A673 (cell line): ENCODE measurements at regions not wholly inside any gene's neighbourhood (a gene's known extent, or its start where the extent isn't known, plus 50 kb on each side); places are given as distances from the start of the nearest gene placed in this dataset.

Experiments
- BruUV-seq: library from RNA; stranded (reverse); fragments of 400-500 nt; replicated peaks from 2 replicates; lab custom pipeline; 2021; lab: Mats Ljungman, UMichigan
- CTCF ChIA-PET: fragments of 300-600 bp; sonication (Branson Sonifier 250); formaldehyde crosslinking; loops from one replicate; lab custom pipeline; 2022; ENCODE audit warnings: antibody characterized with exemption; lab: Charles Lee
- POLR2A ChIA-PET: fragments of 300-600 bp; sonication (Branson Sonifier 250); formaldehyde crosslinking; loops from one replicate; lab custom pipeline; 2022; ENCODE audit warnings: antibody characterized with exemption; ENCODE audit not compliant: low non-redundant PET; lab: Charles Lee
- DNase-seq: peaks from one replicate; pipeline ENCODE4 v3.0.0-alpha.2; 2015; ENCODE audit warnings: low spot score
- H3K27ac ChIP-seq: fragments of 200-600 bp; sonication (generic); 2 replicates; pipeline ENCODE4 v1.5.1; 2016; ENCODE audit warnings: mixed run types, low read depth, mild to moderate bottlenecking, mixed read lengths, antibody characterized with exemption, low read length; ENCODE audit not compliant: poor library complexity, severe bottlenecking
- H3K27me3 ChIP-seq: fragments of 200-600 bp; sonication (generic); replicated peaks from 2 replicates; pipeline ENCODE4 v1.6.1; 2017; ENCODE audit warnings: mixed run types, low read depth, mild to moderate bottlenecking, mixed read lengths, antibody characterized with exemption, low read length; ENCODE audit not compliant: insufficient read depth, poor library complexity
- H3K36me3 ChIP-seq: fragments of 200-600 bp; sonication (generic); 2 replicates; pipeline ENCODE4 v1.6.1; 2016; ENCODE audit warnings: mixed run types, mild to moderate bottlenecking, mixed read lengths, antibody characterized with exemption, low read length; ENCODE audit not compliant: insufficient read depth, poor library complexity, severe bottlenecking
- H3K4me1 ChIP-seq: fragments of 200-600 bp; sonication (generic); 2 replicates; pipeline ENCODE4 v1.6.1; 2017; ENCODE audit warnings: mixed run types, mild to moderate bottlenecking, mixed read lengths, antibody characterized with exemption, low read length; ENCODE audit not compliant: insufficient read depth, poor library complexity, severe bottlenecking
- H3K4me3 ChIP-seq: fragments of 200-600 bp; sonication (generic); 2 replicates; pipeline ENCODE4 v1.5.1; 2016; ENCODE audit warnings: low read depth, mixed run types, mild to moderate bottlenecking, mixed read lengths, low read length; ENCODE audit not compliant: poor library complexity, severe bottlenecking
- H3K9me3 ChIP-seq: fragments of 200-600 bp; sonication (generic); 2 replicates; pipeline ENCODE4 v1.6.1; 2016; ENCODE audit warnings: mixed run types, low read depth, mild to moderate bottlenecking, mixed read lengths, antibody characterized with exemption, low read length; ENCODE audit not compliant: poor library complexity, severe bottlenecking
- EZH2 ChIP-seq: fragments of 200-600 bp; sonication (generic); IDR thresholded peaks from 2 replicates; pipeline ENCODE4 v1.6.1; 2017; ENCODE audit warnings: borderline replicate concordance, low read depth, mild to moderate bottlenecking, mixed read lengths, antibody characterized with exemption, low read length; ENCODE audit not compliant: poor library complexity, severe bottlenecking
- intact Hi-C: fragments of 100-400 bp; cut with micrococcal nuclease; formaldehyde crosslinking; loops from one replicate; pipeline ENCODE4 v1.10.0; 2022; ENCODE audit not compliant: unreplicated experiment
- TF ChIP-seq, protein P1 (sequence below): fragments of 300-800, 200-600 bp; sonication (generic); conservative IDR thresholded peaks from 2 replicates; pipeline ENCODE4 v1.5.1; 2017; ENCODE audit warnings: low read depth, mild to moderate bottlenecking, antibody characterized with exemption, low read length, moderate library complexity, mixed read lengths

DNA sequence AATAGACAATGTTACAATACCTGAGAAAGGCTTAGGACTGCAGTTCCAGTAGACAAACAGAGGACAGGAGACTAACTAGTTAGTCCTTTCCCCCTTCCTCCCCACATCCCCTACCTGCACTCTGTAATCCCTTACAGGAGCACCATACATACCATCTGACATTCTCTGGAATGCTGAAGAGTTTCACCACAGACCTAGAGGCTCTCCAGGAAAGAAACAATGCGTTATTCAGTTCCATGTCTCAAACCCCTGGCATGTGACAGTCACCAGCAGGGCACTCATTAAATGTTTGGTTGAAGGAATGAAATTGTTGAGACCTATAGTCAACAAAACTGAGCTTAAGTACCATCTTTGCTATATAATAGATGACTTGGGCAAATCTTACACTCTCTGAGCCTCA is 100.2 kb upstream of the USP38 start:
- ChIA-PET CTCF (interaction anchor here (1.4 kb wide), 1 partner anchor 201 kb away, joined by 3 read pairs; no protein-coding TSS in a partner anchor), POLR2A (no interaction called here)
- TF ChIP-seq EZH2: no peak
- TF ChIP-seq, protein P1, sequence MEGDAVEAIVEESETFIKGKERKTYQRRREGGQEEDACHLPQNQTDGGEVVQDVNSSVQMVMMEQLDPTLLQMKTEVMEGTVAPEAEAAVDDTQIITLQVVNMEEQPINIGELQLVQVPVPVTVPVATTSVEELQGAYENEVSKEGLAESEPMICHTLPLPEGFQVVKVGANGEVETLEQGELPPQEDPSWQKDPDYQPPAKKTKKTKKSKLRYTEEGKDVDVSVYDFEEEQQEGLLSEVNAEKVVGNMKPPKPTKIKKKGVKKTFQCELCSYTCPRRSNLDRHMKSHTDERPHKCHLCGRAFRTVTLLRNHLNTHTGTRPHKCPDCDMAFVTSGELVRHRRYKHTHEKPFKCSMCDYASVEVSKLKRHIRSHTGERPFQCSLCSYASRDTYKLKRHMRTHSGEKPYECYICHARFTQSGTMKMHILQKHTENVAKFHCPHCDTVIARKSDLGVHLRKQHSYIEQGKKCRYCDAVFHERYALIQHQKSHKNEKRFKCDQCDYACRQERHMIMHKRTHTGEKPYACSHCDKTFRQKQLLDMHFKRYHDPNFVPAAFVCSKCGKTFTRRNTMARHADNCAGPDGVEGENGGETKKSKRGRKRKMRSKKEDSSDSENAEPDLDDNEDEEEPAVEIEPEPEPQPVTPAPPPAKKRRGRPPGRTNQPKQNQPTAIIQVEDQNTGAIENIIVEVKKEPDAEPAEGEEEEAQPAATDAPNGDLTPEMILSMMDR: no peak
- intact Hi-C loops: loop anchor here (5.0 to 10.0 kb wide), 2 partner anchors 1777 to 1930 kb away; no protein-coding TSS in a partner anchor
- no TSS peak for BruUV-seq
- Histone ChIP-seq H3K4me1 (no peaks in the 10 kb centered on the region), H3K9me3 (no peaks in the 10 kb centered on the region), H3K27me3 (no peaks in the 10 kb centered on the region), H3K4me3 (no peak overlapping the region), H3K36me3 (no peaks in the 10 kb centered on the region), H3K27ac (no peak overlapping the region)
- DNase-seq: no peak

DNA sequence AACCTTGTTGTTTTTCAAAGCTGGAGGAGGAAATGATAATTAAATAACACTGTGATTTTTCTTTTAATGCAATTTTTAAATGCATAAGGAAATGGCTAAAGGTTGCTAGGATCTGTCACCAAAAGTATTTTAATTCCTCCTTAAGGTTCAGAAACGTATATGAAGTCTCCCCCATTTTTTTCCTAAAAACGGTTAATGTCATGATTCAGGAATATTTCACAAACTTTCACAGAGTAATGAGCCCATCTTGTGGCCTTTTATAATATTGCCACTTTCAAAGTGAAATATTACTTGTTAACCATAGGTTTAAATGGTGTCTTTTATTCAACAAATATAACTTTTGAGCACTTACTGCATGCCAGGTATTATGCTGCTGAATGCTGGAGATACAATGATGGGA is 99.5 kb upstream of the USP38 start:
- ChIA-PET POLR2A (no interaction called here), CTCF (no interaction called here)
- H3K4me3 ChIP-seq: no peak overlapping the region
- no peaks in the 10 kb centered on the region for H3K36me3 ChIP-seq
- intact Hi-C loops: loop anchor here (10.0 kb wide), 1 partner anchor 1930 kb away; no protein-coding TSS in a partner anchor
- no peak overlapping the region for H3K27ac ChIP-seq
- H3K27me3 ChIP-seq: no peaks in the 10 kb centered on the region
- H3K4me1 ChIP-seq: no peaks in the 10 kb centered on the region
- TF ChIP-seq EZH2: no peak
- TF ChIP-seq, protein P1: peak; percentile 43
- no TSS peak for BruUV-seq
- H3K9me3 ChIP-seq: no peaks in the 10 kb centered on the region
- DNase-seq: peak; percentile 14

DNA sequence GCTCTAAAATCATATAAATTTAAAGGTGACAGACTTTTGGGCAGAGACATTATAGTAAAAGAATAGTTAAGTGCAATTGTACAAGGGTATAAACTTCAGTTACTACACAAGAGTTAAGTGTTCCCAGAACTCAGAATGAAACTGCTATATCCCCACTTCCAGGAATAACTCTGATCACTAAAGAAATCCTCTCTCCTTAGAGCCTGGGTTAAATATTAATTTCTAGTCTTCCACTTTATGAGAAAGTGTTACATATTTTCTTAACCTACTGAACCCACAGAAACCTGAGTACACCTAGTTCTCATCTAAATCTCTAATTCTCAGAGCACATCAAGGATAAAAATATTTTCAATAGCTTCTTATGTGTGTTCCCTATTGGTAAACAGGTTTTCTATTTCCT is 99.1 kb upstream of the USP38 start:
- POLR2A ChIA-PET: no interaction called here
- TF ChIP-seq EZH2: no peak
- TF ChIP-seq, protein P1: no peak
- intact Hi-C loops: loop anchor here (10.0 kb wide), 1 partner anchor 1931 kb away; no protein-coding TSS in a partner anchor
- H3K27me3 ChIP-seq: no peaks in the 10 kb centered on the region
- H3K9me3 ChIP-seq: no peaks in the 10 kb centered on the region
- no TSS peak for BruUV-seq
- DNase-seq: no peak
- H3K36me3 ChIP-seq: no peaks in the 10 kb centered on the region
- no peak overlapping the region for H3K27ac ChIP-seq
- H3K4me3 ChIP-seq: no peak overlapping the region
- CTCF ChIA-PET: interaction anchor here (0.9 kb wide), 1 partner anchor 202 kb away, joined by 3 read pairs; no protein-coding TSS in a partner anchor
- H3K4me1 ChIP-seq: no peaks in the 10 kb centered on the region
